Transverse colon (tissue), 4 donors: ENCODE measurements at regions not wholly inside any gene's neighbourhood (a gene's known extent, or its start where the extent isn't known, plus 50 kb on each side); places are given as distances from the start of the nearest gene placed in this dataset.

Source experiments
- CTCF ChIP-seq, 5 experiments: fragments of 200-600 bp in 3 of 5; fragments of 450-650 bp in 2 of 5; sonication (generic) in 3 of 5; IDR thresholded peaks; 1 replicate in 2 of 5; 2 replicates in 3 of 5; pipeline ENCODE4 v1.5.1; 2016 to 2017; ENCODE audit warnings: antibody characterized with exemption in 5 of 5, inconsistent platforms in 3 of 5, mild to moderate bottlenecking in 2 of 5, moderate library complexity in 1 of 5
- EP300 ChIP-seq: sonication (generic); formaldehyde crosslinking; IDR thresholded peaks from one replicate; pipeline ENCODE4 v1.6.1; 2017; ENCODE audit warnings: antibody characterized with exemption, low read depth
- POLR2AphosphoS5 ChIP-seq, 3 donors: sonication (generic); formaldehyde crosslinking; IDR thresholded peaks; one replicate each; pipeline ENCODE4 v1.6.1; 2016; ENCODE audit warnings: antibody characterized with exemption in 3 of 3

GRCh38 chr5:74372051-74372450 lies 268.5 kb downstream of the ENC1 start:
- TF ChIP-seq CTCF (IDR thresholded peaks at IDR 0.05) = no peak
- TF ChIP-seq EP300 = no peak
- TF ChIP-seq POLR2AphosphoS5 (IDR thresholded peaks at IDR 0.05) = no peak
